Anterior cingulate cortex (tissue), 58 donors: ENCODE measurements at regions not wholly inside any gene's neighbourhood (a gene's known extent, or its start where the extent isn't known, plus 50 kb on each side); places are given as distances from the start of the nearest gene placed in this dataset.
"Not testable (repeated sequence)": the region's sequence is repeated elsewhere in the genome, so short reads cannot be mapped to it uniquely, and the experiment has no call there.

Source experiments
- DNase-seq, 58 donors: peaks; one replicate each; lab custom pipeline; 2025; lab: John Stamatoyannopoulos, UW

DNA sequence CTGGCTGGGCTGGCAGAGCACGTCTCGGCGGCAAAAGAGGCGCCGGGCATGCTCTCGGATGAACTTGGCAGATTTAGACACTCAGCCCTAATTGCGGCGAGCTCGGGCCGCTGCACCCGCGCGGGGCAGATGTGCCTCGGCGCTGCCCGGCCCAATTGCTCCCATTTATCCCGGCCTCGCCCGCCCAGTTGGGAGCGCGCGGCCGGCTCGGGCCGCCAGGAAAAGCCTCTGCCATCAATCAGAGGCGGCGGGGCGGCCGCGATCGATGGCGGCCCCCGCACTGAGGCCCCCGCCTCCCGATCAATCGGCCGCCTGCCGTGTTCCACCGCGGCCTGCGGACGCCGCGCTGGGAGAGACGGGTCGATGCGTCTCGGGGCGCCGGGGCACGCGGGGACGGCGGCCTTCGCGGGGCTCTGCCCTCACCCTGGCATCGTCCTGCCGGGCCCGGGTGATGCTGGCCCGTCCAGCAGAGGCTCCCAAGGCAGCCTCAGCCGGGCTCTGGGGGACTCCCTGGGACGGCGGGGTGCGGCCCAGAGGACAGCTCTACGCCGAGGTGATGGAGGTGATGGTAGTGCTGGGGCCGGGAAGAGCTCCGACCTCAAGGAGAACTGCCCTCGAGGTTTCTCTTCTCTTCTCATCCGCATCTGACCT lies 200.9 kb upstream of the N4BP1 start:
- no peak for DNase-seq

DNA sequence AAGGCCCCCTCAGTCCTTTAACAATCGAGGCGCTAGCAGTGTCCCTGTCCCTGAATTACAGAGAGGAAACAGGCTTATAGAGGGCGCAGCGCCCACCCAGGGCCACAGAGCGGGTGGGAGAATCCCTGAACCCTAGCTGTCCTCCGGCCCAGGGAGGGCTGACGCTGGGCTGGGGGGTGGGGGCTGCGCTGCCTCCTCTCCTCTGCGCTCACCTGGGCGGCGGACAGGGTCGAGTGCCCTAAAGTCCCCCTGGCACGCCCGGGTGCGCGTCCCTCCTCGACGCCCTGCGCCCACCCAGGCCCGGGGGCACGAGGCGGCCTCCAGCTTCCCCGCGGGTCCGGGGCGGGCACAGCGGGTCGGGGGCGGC lies 200.4 kb upstream of the N4BP1 start:
- DNase-seq = no peak

GRCh38 chr16:48790151-48790550 lies 180.2 kb upstream of the N4BP1 start:
- DNase-seq = no peak

GRCh38 chr16:48788475-48788874 lies 178.5 kb upstream of the N4BP1 start:
- DNase-seq = no peak

DNA sequence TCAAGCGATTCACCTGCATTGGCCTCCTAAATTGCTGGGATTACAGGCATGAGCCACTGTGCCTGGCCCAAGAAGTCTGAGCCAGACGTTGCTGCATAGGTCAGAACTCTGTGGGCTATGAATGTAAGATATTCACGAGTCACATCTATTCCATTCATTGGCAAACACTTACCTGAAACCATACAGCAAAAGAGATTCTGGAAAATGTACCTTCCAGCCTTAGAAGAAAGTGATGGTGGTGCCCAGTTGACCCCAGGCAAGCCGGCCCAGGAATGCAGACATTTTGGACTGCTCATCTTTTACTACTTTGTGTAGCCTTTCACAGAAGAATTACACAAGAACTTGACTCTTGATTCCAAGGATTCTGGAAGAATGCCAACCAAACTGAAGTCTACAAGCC lies 135.6 kb upstream of the N4BP1 start:
- DNase-seq = no peak

DNA sequence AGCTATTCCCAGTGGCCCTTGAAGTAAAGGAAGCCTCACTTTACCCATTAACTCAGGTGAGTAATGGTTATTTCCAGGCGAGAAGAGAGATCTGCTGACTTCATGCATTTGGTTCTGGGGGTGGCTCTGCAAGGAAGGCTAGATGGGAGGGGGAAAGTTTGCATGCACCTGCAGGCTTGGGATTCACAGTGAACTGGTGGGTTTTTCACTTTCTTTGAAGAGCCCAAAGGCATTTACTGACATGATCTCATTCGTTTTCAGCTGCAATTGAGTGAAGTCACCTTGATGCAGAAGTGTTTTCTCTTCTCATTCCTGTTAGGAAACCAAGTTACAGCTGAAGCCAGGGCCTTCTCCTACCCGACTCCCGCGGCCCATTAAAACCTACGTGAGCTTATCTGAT lies 131.0 kb upstream of the N4BP1 start:
- no peak for DNase-seq

GRCh38 chr16:48734220-48734619 lies 124.2 kb upstream of the N4BP1 start:
- no peak for DNase-seq

DNA sequence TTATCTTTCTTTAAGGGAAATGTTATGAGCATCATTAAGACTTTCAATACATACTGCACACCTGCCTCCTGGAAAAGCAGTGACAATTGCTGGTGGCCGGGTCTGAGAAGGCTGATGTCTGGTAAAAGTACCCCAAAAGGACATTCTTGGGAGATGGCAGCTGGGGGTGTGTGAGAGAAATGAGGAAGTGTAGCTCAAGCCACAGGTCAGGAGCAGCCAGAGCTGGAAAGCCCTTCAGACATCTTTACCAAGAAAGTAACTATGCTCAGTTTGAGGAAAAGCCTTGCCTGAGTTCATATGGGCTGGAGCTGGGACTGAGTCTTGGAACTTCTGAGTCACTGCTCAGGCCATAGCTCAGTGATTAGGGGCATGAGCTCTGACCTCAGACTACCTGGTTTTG lies 94.7 kb upstream of the N4BP1 start:
- DNase-seq = no peak

DNA sequence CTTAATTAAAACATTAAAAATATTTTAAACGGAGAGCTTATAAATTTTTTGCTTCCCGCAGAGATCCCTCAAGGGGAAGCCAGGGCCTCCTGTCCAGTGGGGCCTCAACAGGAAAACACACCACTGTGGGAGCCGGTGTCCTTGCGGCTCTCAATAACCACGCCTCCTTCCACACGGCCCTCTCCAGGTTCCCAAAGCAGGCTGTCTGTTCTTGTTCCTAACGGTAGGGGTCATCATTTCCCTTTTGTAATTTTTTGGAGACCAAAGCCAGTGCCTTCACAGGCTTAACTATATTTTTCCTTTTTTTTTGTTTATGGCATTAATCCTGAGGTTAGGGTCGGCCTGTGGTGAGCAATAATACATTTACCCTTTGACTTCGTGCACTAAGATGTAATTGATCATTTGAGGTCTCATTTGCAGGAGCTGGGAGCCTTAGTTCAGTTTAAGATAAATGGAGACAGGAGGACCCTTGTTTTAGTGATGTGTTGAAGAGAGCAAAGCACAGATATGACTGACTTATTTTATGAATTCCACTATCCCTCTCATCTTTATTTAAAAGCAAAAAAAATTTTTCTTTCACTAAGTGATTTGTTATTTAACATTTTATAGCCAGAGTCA lies 77.5 kb upstream of the N4BP1 start:
- DNase-seq = peak in 32 of 58 donors; percentile 0 to 49 (median 4)

DNA sequence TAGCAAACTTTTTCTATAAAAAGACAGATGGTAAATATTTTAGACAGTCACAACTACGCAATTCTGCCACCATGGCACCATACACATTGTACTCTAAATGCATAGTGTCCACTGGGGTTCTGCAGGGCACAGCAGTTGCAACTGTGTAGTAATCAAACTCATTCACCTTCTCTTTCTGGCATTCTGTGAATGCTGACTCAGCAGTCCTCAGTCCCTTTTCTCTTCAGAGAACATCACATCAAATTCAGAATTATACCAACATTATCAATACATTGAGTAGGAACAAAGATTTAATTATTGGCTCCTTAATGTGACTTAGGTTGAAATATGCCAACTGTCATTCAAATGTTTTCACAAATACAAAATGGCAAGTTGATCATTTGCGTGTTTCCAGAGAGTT lies 74.2 kb upstream of the N4BP1 start:
- no peak for DNase-seq

- DNase-seq = no peak
Measured at GRCh38 chr16:48682971-48683370, 73.0 kb upstream of the N4BP1 start.

DNA sequence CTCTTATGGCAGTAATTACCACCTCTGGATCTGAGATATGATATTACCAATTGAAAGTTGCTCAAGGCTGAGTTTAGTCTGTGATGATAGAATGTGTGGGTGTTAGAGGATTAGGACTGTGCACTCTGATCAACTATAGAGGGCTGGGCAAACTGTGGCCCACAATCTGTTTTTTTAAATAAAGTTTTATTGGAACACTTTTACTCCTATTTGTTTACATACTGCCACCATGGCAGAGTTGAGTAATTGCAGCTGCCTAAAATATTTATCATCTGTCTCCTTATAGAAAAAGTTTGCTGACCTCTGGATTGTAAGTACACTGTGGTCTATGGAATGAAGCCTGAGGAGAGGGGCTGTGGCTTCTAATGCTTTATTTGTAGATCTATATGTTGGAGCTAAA lies 71.5 kb upstream of the N4BP1 start:
- no peak for DNase-seq

DNA sequence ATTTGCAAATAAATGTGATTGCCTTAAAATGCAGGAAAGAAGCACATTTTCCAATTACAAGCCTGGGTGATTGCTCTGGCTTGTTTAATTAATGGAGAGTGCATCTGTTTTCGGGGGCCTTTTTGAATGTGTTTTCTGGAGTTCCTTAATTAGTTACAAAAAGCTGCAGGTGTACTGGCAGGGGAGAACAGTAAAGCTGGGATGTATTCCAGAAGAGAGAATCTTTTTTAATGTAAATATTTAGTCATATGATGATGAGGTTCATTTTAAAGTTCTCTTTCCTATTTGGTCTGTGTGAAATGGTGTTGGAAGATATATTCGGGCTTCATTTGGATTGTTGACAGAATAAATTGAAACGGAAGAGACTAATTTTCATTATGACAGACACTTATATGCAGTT lies 70.9 kb upstream of the N4BP1 start:
- no peak for DNase-seq

GRCh38 chr16:48676836-48677235 lies 66.9 kb upstream of the N4BP1 start:
- DNase-seq = no peak

- not testable (repeated sequence) for DNase-seq
Measured at GRCh38 chr16:48668184-48668583, 58.2 kb upstream of the N4BP1 start.

DNA sequence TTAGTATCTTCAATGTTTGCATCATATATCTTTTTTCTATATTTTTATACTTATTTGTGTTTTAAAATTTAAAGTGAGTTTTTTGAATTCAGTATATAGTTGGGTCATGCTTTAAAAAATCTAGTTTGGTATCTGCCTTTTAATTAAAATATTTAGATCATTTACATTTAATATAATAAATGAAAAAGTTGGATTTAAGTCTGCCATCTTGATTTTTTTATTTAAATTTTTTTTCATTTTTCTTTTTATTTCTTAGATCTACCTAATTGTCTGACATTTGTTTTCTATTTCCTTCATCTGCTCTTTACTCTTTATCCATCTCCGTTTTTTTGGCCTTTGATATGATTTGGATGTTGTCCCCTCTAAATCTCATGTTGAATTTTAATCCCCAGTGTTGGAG lies 50.0 kb upstream of the N4BP1 start:
- DNase-seq = no peak
